ENCODE measurements at regions not wholly inside any gene's neighbourhood (a gene's known extent, or its start where the extent isn't known, plus 50 kb on each side); places are given as distances from the start of the nearest gene placed in this dataset. TPM values are rescaled to one million over a fixed set of nuclear protein-coding genes. Genes with fewer than 3 reads are reported as not detected.

Small RNAs in the stretch of these regions (small RNA-seq; reads per million reads assigned to genes)
- not detected for gene AL117339.3 (ENCODE audit: low replicate concordance)
- gene RNU6-1118P (ENCODE audit: low replicate concordance) = not detected
